Central memory CD8-positive, alpha-beta T cell (primary cell): ENCODE measurements at regions not wholly inside any gene's neighbourhood (a gene's known extent, or its start where the extent isn't known, plus 50 kb on each side); places are given as distances from the start of the nearest gene placed in this dataset.

Source experiments
- ATAC-seq: fragments of 150-1000 bp; cut with Tn5 transposase; replicated peaks from 2 replicates; pipeline ENCODE4 v1.10.0; 2022; ENCODE audit warnings: mild to moderate bottlenecking, moderate FRiP score, moderate number of reproducible peaks; ENCODE audit not compliant: poor library complexity, severe bottlenecking; ENCODE audit errors: extremely low read depth
- DNase-seq, 2 donors: peaks; one replicate each; pipeline ENCODE4 v3.0.0; 2021; ENCODE audit warnings: low spot score in 2 of 2
- H3K27ac Mint-ChIP-seq: one replicate; pipeline ENCODE4 v1.8.0; 2022; ENCODE audit warnings: low read depth, mild to moderate bottlenecking, moderate library complexity, mixed read lengths
- H3K27me3 Mint-ChIP-seq: one replicate; pipeline ENCODE4 v1.8.0; 2022; ENCODE audit warnings: mixed read lengths
- H3K36me3 Mint-ChIP-seq: one replicate; pipeline ENCODE4 v1.8.0; 2022; ENCODE audit warnings: mild to moderate bottlenecking, moderate library complexity, mixed read lengths; ENCODE audit not compliant: insufficient read depth
- H3K4me1 Mint-ChIP-seq: one replicate; pipeline ENCODE4 v1.8.0; 2022; ENCODE audit warnings: mixed read lengths
- H3K4me3 Mint-ChIP-seq: one replicate; pipeline ENCODE4 v1.8.0; 2022; ENCODE audit warnings: mild to moderate bottlenecking, moderate library complexity, mixed read lengths
- H3K9me3 Mint-ChIP-seq: one replicate; pipeline ENCODE4 v1.8.0; 2022; ENCODE audit warnings: mixed read lengths

GRCh38 chr13:85241060-85241459 lies 558.2 kb downstream of the SLITRK6 start:
- no peak overlapping the region for H3K4me3 Mint-ChIP-seq
- no peak overlapping the region for H3K27ac Mint-ChIP-seq
- H3K9me3 Mint-ChIP-seq: peaks cover 20% of the 10 kb centered on the region
- no peaks in the 10 kb centered on the region for H3K36me3 Mint-ChIP-seq
- H3K4me1 Mint-ChIP-seq: no peaks in the 10 kb centered on the region
- DNase-seq: no peak
- H3K27me3 Mint-ChIP-seq: no peaks in the 10 kb centered on the region
- ATAC-seq: no peak

GRCh38 chr13:85236413-85236812 lies 562.8 kb downstream of the SLITRK6 start:
- no peak overlapping the region for H3K4me3 Mint-ChIP-seq
- H3K9me3 Mint-ChIP-seq: peaks cover 6% of the 10 kb centered on the region
- no peaks in the 10 kb centered on the region for H3K27me3 Mint-ChIP-seq
- H3K36me3 Mint-ChIP-seq: no peaks in the 10 kb centered on the region
- DNase-seq (no peak), ATAC-seq (no peak)
- H3K4me1 Mint-ChIP-seq: no peaks in the 10 kb centered on the region
- no peak overlapping the region for H3K27ac Mint-ChIP-seq

- Mint-ChIP-seq H3K27ac (no peak overlapping the region), H3K4me1 (no peaks in the 10 kb centered on the region), H3K36me3 (no peaks in the 10 kb centered on the region), H3K4me3 (no peak overlapping the region), H3K9me3 (peaks cover 5% of the 10 kb centered on the region), H3K27me3 (no peaks in the 10 kb centered on the region)
- ATAC-seq: no peak
- no peak for DNase-seq
Measured at GRCh38 chr13:85230691-85231093, 568.5 kb downstream of the SLITRK6 start.

- no peak for ATAC-seq
- H3K27me3 Mint-ChIP-seq: no peaks in the 10 kb centered on the region
- no peaks in the 10 kb centered on the region for H3K36me3 Mint-ChIP-seq
- H3K9me3 Mint-ChIP-seq: peaks cover 5% of the 10 kb centered on the region
- H3K4me3 Mint-ChIP-seq: no peak overlapping the region
- no peaks in the 10 kb centered on the region for H3K4me1 Mint-ChIP-seq
- DNase-seq: no peak
- no peak overlapping the region for H3K27ac Mint-ChIP-seq
Measured at GRCh38 chr13:85228692-85229091, 570.5 kb downstream of the SLITRK6 start.

- Mint-ChIP-seq H3K9me3 (peaks cover 11% of the 10 kb centered on the region), H3K4me3 (no peak overlapping the region), H3K36me3 (no peaks in the 10 kb centered on the region), H3K27me3 (no peaks in the 10 kb centered on the region), H3K27ac (no peak overlapping the region), H3K4me1 (no peaks in the 10 kb centered on the region)
- ATAC-seq: no peak
- DNase-seq: no peak
Measured at GRCh38 chr13:85223883-85224656, 575.1 kb downstream of the SLITRK6 start.

GRCh38 chr13:85216576-85216975 lies 582.6 kb downstream of the SLITRK6 start:
- Mint-ChIP-seq H3K9me3 (peaks cover 13% of the 10 kb centered on the region), H3K4me1 (no peaks in the 10 kb centered on the region), H3K4me3 (no peak overlapping the region), H3K36me3 (no peaks in the 10 kb centered on the region), H3K27ac (no peak overlapping the region), H3K27me3 (no peaks in the 10 kb centered on the region)
- ATAC-seq (no peak), DNase-seq (no peak)

GRCh38 chr13:85212692-85213091 lies 586.5 kb downstream of the SLITRK6 start:
- ATAC-seq (no peak), DNase-seq (no peak)
- no peaks in the 10 kb centered on the region for H3K4me1 Mint-ChIP-seq
- no peaks in the 10 kb centered on the region for H3K36me3 Mint-ChIP-seq
- H3K9me3 Mint-ChIP-seq: peaks cover 21% of the 10 kb centered on the region
- H3K27me3 Mint-ChIP-seq: no peaks in the 10 kb centered on the region
- H3K27ac Mint-ChIP-seq: no peak overlapping the region
- no peak overlapping the region for H3K4me3 Mint-ChIP-seq

GRCh38 chr13:85204668-85205344 lies 594.4 kb downstream of the SLITRK6 start:
- DNase-seq (no peak), ATAC-seq (no peak)
- H3K36me3 Mint-ChIP-seq: no peaks in the 10 kb centered on the region
- peaks cover 21% of the 10 kb centered on the region for H3K9me3 Mint-ChIP-seq
- H3K4me3 Mint-ChIP-seq: no peak overlapping the region
- no peaks in the 10 kb centered on the region for H3K27me3 Mint-ChIP-seq
- H3K4me1 Mint-ChIP-seq: no peaks in the 10 kb centered on the region
- H3K27ac Mint-ChIP-seq: no peak overlapping the region

GRCh38 chr13:85197431-85197830 lies 601.8 kb downstream of the SLITRK6 start:
- no peak for ATAC-seq
- Mint-ChIP-seq H3K4me3 (no peak overlapping the region), H3K27me3 (no peaks in the 10 kb centered on the region), H3K36me3 (no peaks in the 10 kb centered on the region), H3K27ac (no peak overlapping the region), H3K9me3 (peaks cover 20% of the 10 kb centered on the region), H3K4me1 (no peaks in the 10 kb centered on the region)
- DNase-seq: no peak

GRCh38 chr13:85194482-85194881 lies 604.7 kb downstream of the SLITRK6 start:
- DNase-seq (no peak), ATAC-seq (no peak)
- H3K27ac Mint-ChIP-seq: no peak overlapping the region
- H3K4me1 Mint-ChIP-seq: no peaks in the 10 kb centered on the region
- no peaks in the 10 kb centered on the region for H3K36me3 Mint-ChIP-seq
- no peaks in the 10 kb centered on the region for H3K27me3 Mint-ChIP-seq
- no peak overlapping the region for H3K4me3 Mint-ChIP-seq
- H3K9me3 Mint-ChIP-seq: peaks cover 19% of the 10 kb centered on the region

GRCh38 chr13:85191996-85192718 lies 607.1 kb downstream of the SLITRK6 start:
- DNase-seq (no peak), ATAC-seq (no peak)

GRCh38 chr13:85186356-85187045 lies 612.7 kb downstream of the SLITRK6 start:
- Mint-ChIP-seq H3K27ac (no peak overlapping the region), H3K4me3 (no peak overlapping the region), H3K27me3 (no peaks in the 10 kb centered on the region), H3K9me3 (peaks cover 15% of the 10 kb centered on the region), H3K36me3 (no peaks in the 10 kb centered on the region), H3K4me1 (no peaks in the 10 kb centered on the region)
- DNase-seq (no peak), ATAC-seq (no peak)

More at GRCh38 chr13:85191996-85192718, 607.1 kb downstream of the SLITRK6 start:
- H3K27me3 Mint-ChIP-seq: no peaks in the 10 kb centered on the region
- H3K27ac Mint-ChIP-seq: no peak overlapping the region
- no peaks in the 10 kb centered on the region for H3K36me3 Mint-ChIP-seq
- H3K9me3 Mint-ChIP-seq: peaks cover 15% of the 10 kb centered on the region
- no peaks in the 10 kb centered on the region for H3K4me1 Mint-ChIP-seq
- H3K4me3 Mint-ChIP-seq: no peak overlapping the region
